ENCODE measurements at regions not wholly inside any gene's neighbourhood (a gene's known extent, or its start where the extent isn't known, plus 50 kb on each side); places are given as distances from the start of the nearest gene placed in this dataset.
"Not testable (repeated sequence)": the region's sequence is repeated elsewhere in the genome, so short reads cannot be mapped to it uniquely, and the experiment has no call there.

DNA sequence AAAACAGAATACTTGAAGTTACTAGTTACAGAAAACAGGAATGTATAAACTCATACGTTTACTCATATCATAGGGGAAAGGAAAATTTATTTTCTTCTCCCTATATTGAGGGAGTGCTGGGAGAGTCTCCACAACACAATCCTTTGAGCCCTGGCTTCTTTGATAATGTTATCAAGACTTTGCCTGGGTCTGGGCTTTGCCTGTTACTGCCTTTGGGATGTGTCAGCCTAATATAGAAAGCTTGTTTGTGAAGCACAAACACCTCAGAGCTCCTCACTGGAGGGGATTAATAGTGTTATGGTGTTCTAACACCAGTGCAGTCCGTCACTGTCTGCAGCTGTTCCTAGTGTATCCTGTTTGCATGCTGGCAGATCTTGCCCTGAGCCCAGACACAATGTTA lies 107.8 kb downstream of the VCY start:
- Mint-ChIP-seq H3K4me1 (ENCODE audit: low read depth, unreplicated experiment) (peaks cover 14% of the 10 kb centered on the region), H3K4me3 (ENCODE audit: unreplicated experiment) (no peak overlapping the region), H3K36me3 (ENCODE audit: unreplicated experiment) (no peaks in the 10 kb centered on the region), H3K9me3 (ENCODE audit: unreplicated experiment) (no peaks in the 10 kb centered on the region), H3K27me3 (ENCODE audit: unreplicated experiment) (no peaks in the 10 kb centered on the region), H3K27ac (ENCODE audit: unreplicated experiment) (no peak overlapping the region)
- DNase-seq = no peak
- TF ChIP-seq, protein P1, sequence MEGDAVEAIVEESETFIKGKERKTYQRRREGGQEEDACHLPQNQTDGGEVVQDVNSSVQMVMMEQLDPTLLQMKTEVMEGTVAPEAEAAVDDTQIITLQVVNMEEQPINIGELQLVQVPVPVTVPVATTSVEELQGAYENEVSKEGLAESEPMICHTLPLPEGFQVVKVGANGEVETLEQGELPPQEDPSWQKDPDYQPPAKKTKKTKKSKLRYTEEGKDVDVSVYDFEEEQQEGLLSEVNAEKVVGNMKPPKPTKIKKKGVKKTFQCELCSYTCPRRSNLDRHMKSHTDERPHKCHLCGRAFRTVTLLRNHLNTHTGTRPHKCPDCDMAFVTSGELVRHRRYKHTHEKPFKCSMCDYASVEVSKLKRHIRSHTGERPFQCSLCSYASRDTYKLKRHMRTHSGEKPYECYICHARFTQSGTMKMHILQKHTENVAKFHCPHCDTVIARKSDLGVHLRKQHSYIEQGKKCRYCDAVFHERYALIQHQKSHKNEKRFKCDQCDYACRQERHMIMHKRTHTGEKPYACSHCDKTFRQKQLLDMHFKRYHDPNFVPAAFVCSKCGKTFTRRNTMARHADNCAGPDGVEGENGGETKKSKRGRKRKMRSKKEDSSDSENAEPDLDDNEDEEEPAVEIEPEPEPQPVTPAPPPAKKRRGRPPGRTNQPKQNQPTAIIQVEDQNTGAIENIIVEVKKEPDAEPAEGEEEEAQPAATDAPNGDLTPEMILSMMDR (IDR thresholded peaks at IDR 0.05; ENCODE audit: partially characterized antibody, unreplicated experiment) = no peak

DNA sequence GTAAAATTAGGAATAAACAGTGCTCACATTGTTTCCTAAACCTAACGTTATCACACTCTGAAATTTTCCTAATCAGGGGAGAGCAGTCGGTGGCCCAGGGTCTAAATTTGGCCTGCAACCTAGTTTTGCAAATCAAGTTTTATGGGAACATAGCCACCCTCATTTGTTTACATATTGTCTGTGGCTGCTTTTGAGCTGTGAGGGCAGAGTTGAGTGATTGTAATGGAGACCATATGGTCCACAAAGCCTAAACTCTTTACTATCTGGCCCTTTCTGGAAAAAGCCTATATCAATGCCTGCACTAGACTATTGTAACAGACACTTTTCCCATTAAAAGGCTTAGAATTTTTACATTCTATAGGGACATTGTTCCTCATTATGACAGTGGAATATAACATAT lies 105.2 kb downstream of the VCY start:
- no peaks in the 10 kb centered on the region for H3K27me3 Mint-ChIP-seq (ENCODE audit: unreplicated experiment)
- TF ChIP-seq, protein P1 (IDR thresholded peaks at IDR 0.05; ENCODE audit: partially characterized antibody, unreplicated experiment) = no peak
- H3K27ac Mint-ChIP-seq (ENCODE audit: unreplicated experiment) = no peak overlapping the region
- no peak for DNase-seq
- no peaks in the 10 kb centered on the region for H3K9me3 Mint-ChIP-seq (ENCODE audit: unreplicated experiment)
- peaks cover 4% of the 10 kb centered on the region for H3K4me1 Mint-ChIP-seq (ENCODE audit: low read depth, unreplicated experiment)
- H3K4me3 Mint-ChIP-seq (ENCODE audit: unreplicated experiment) = no peak overlapping the region
- no peaks in the 10 kb centered on the region for H3K36me3 Mint-ChIP-seq (ENCODE audit: unreplicated experiment)

DNA sequence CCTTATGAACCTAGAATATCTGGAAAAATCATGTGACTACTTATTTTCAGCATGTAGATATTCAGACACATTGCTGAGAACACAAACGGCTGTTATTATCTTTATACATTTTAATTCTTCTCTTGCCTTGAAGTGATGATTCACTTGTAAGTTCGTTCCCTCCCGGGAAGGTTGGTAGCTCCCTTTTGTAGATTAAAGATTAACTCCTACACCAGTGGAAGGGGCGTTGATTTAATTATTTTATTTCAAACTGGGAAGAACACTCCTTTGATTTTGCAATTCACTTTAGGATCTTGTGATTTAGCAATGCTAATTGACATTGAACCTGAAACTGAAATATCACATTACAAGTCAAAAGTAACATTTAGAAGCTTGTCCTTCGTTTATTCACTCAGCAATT lies 103.4 kb downstream of the VCY start:
- no peaks in the 10 kb centered on the region for H3K9me3 Mint-ChIP-seq (ENCODE audit: unreplicated experiment)
- H3K4me3 Mint-ChIP-seq (ENCODE audit: unreplicated experiment) = no peak overlapping the region
- H3K36me3 Mint-ChIP-seq (ENCODE audit: unreplicated experiment) = no peaks in the 10 kb centered on the region
- no peak for DNase-seq
- TF ChIP-seq, protein P1 (IDR thresholded peaks at IDR 0.05; ENCODE audit: partially characterized antibody, unreplicated experiment) = no peak
- H3K27ac Mint-ChIP-seq (ENCODE audit: unreplicated experiment) = no peak overlapping the region
- no peaks in the 10 kb centered on the region for H3K27me3 Mint-ChIP-seq (ENCODE audit: unreplicated experiment)
- H3K4me1 Mint-ChIP-seq (ENCODE audit: low read depth, unreplicated experiment) = peaks cover 4% of the 10 kb centered on the region

DNA sequence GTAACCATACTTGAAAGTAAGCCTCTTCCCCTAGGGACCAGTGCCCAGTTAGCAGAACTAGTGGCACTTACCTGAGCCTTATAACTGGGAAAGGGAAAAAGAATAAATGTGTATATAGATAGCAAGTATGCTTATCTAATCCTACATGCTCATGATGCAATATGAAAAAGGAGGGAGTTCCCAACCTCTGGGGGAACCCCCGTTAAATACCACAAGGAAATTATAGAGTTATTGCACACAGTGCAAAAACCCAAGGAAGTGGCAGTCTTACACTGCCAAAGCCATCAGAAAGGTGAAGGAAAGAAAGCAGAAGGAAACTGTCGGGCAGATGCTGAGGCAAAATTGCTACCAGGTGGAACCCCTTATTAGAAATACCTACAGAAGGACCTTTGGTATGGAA lies 92.2 kb downstream of the VCY start:
- H3K27ac Mint-ChIP-seq (ENCODE audit: unreplicated experiment); H3K4me3 Mint-ChIP-seq (ENCODE audit: unreplicated experiment); H3K27me3 Mint-ChIP-seq (ENCODE audit: unreplicated experiment); H3K36me3 Mint-ChIP-seq (ENCODE audit: unreplicated experiment); DNase-seq; H3K4me1 Mint-ChIP-seq (ENCODE audit: low read depth, unreplicated experiment); H3K9me3 Mint-ChIP-seq (ENCODE audit: unreplicated experiment): not testable (repeated sequence)

DNA sequence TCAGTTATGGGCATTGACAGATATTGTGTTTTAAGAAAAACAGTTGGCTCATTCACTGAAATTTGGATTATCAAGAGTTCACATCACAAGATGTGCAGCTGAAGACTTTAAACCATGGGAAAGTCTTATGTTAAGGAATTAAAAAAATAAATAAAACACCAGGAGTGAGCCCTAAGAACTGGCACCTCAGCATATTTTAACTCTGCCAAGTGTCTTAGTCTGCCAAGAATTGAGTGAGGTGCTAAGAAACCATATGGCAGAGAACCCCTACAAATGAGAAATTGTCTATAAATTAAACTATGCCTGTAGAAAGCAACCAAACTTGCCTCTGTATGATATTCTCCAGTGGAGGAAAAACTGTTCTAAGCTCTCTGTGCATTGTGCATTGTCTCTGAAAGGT lies 78.5 kb downstream of the VCY start:
- no peaks in the 10 kb centered on the region for H3K36me3 Mint-ChIP-seq (ENCODE audit: unreplicated experiment)
- H3K9me3 Mint-ChIP-seq (ENCODE audit: unreplicated experiment) = peaks cover 1% of the 10 kb centered on the region
- H3K4me1 Mint-ChIP-seq (ENCODE audit: low read depth, unreplicated experiment) = no peaks in the 10 kb centered on the region
- H3K4me3 Mint-ChIP-seq (ENCODE audit: unreplicated experiment) = no peak overlapping the region
- TF ChIP-seq, protein P1 (IDR thresholded peaks at IDR 0.05; ENCODE audit: partially characterized antibody, unreplicated experiment) = no peak
- H3K27me3 Mint-ChIP-seq (ENCODE audit: unreplicated experiment) = peaks cover 3% of the 10 kb centered on the region
- no peak for DNase-seq
- H3K27ac Mint-ChIP-seq (ENCODE audit: unreplicated experiment) = no peak overlapping the region

DNA sequence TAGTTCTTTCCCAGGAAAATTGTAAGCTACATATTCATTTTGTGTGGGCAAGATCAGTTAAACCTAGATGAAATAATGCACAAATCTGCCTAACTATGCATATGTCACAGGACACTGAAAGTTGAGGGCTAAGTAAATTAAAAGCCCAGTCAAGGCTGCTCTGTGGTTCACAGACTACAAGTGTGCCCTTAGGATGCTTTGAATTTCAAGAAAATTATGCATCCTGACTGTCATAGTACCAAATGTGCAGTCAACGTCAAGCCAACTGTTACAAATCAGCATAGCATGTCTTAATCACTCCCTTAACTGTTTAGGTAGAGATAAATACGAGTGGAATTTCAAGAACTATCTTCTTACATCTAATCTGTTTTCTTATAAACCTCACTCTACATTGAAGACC lies 55.8 kb downstream of the VCY start:
- not testable (repeated sequence) for H3K4me1 Mint-ChIP-seq (ENCODE audit: low read depth, unreplicated experiment); H3K4me3 Mint-ChIP-seq (ENCODE audit: unreplicated experiment); DNase-seq; H3K9me3 Mint-ChIP-seq (ENCODE audit: unreplicated experiment); H3K27me3 Mint-ChIP-seq (ENCODE audit: unreplicated experiment); H3K36me3 Mint-ChIP-seq (ENCODE audit: unreplicated experiment); H3K27ac Mint-ChIP-seq (ENCODE audit: unreplicated experiment)

Data from glutamatergic neuron (in vitro differentiated cells).